ENCODE measurements at regions not wholly inside any gene's neighbourhood (a gene's known extent, or its start where the extent isn't known, plus 50 kb on each side); places are given as distances from the start of the nearest gene placed in this dataset.
A peak's percentile ranks its signal among the peaks of the same experiment; 100 is the strongest.

DNA sequence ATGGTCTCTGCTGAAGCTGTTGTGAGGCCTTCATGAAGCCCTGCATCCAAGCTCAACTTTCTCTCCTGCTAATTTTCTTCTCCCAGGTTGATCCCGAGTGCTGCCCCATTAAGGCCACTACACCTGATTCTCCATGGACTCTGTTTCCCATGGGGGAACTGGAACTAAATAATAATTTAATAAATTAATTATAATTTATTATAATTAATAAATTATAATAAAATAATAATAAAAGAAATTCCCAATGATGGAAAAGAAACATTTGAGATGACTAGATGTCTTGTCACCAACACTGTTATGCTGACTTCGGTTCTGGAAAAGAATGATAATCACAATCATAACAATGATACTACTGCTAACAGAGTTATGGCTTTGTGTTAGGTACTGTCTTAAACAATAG is 211.2 kb upstream of the ZP4 start:
- no peak overlapping the region for H3K4me3 ChIP-seq (ENCODE audit: low read depth, low read length)
- TF ChIP-seq, protein P1, sequence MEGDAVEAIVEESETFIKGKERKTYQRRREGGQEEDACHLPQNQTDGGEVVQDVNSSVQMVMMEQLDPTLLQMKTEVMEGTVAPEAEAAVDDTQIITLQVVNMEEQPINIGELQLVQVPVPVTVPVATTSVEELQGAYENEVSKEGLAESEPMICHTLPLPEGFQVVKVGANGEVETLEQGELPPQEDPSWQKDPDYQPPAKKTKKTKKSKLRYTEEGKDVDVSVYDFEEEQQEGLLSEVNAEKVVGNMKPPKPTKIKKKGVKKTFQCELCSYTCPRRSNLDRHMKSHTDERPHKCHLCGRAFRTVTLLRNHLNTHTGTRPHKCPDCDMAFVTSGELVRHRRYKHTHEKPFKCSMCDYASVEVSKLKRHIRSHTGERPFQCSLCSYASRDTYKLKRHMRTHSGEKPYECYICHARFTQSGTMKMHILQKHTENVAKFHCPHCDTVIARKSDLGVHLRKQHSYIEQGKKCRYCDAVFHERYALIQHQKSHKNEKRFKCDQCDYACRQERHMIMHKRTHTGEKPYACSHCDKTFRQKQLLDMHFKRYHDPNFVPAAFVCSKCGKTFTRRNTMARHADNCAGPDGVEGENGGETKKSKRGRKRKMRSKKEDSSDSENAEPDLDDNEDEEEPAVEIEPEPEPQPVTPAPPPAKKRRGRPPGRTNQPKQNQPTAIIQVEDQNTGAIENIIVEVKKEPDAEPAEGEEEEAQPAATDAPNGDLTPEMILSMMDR (IDR thresholded peaks at IDR 0.05; ENCODE audit: low read depth, low read length, missing control alignments): no peak
- DNase-seq (ENCODE audit: low read depth): no peak
- in situ Hi-C loops (cut with HindIII; ENCODE audit: low sequenced_read_pairs): no loop called here

DNA sequence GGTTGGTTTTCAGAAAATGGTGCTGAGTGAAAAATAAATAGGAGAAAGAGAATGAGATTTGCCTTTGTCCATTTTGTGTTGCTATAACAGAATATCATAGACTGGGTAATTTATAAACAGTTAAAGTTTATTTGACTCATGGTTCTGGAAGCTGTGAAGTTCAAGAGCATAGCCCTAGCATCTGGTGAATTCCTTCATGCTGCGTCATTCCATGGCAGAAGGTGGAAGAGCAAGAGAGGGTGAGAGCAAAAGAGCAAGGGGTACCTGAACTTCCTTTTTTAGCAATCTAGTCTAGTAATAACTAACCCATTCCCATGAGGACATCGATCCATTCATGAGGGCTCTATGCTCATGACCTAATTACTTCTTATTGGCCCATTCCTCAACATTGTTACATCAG is 209.1 kb upstream of the ZP4 start:
- no peak overlapping the region for H3K4me3 ChIP-seq (ENCODE audit: low read depth, low read length)
- in situ Hi-C loops (cut with HindIII; ENCODE audit: low sequenced_read_pairs): no loop called here
- TF ChIP-seq, protein P1 (IDR thresholded peaks at IDR 0.05; ENCODE audit: low read depth, low read length, missing control alignments): no peak
- no peak for DNase-seq (ENCODE audit: low read depth)

DNA sequence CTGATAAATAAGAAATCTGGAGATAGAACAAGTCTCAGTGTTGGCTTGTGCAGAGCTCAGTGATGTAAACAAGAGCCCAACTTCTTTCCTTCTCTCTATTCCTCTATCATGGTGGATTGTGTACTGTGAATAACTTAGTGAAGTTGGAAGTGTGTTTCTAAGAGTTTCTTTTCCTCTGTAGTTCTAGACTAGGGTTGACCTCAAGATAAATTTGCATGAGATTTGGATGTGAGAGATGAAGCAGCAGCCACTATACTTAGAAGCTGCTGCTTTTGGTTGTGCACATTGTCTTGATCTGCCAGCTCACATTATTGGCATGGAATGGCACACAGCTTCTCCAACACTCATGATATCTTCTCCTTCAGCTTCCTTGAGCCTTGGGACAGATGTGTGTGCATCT is 198.9 kb upstream of the ZP4 start:
- in situ Hi-C loops (cut with HindIII; ENCODE audit: low sequenced_read_pairs): no loop called here
- no peak for DNase-seq (ENCODE audit: low read depth)

DNA sequence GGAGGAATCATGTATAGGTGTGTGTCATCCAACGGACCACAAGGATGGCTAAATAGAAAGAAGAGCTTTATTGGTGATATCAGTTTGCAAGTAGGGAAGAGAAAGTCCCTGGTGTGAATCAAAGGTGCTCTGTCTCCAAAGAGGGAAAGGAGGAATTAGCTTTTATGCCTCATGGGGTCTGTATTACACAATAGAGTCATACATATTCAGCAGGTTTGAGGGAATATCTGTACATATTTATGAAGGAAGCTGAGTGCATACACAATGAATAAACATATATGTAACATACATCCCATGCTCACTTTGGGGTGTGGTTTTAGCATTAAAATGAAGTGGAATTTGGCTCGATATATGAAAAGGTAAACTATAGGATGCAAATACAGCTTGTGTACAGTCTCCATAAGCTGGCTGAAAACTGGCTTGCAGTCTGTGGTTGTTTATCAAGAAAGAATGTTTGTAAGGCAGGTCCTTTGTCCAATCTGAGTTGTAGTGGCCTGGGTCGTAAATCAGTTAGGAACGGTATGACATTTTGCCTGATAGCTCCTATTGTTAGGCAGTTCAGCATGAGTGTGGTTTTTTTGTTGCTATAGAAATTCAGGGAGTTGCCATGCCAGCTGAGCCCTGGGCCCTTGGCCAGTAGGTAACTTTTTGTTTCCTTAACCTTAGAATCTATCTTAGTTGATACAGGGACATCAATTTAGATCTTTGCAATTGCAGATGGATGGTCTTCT is 198.0 kb upstream of the ZP4 start:
- in situ Hi-C loops (cut with HindIII; ENCODE audit: low sequenced_read_pairs): no loop called here
- TF ChIP-seq, protein P1 (IDR thresholded peaks at IDR 0.05; ENCODE audit: low read depth, low read length, missing control alignments): no peak
- no peak overlapping the region for H3K4me3 ChIP-seq (ENCODE audit: low read depth, low read length)
- DNase-seq (ENCODE audit: low read depth): peak; percentile 6

More for the DNA sequence above, 198.9 kb upstream of the ZP4 start:
- H3K4me3 ChIP-seq (ENCODE audit: low read depth, low read length): no peak overlapping the region
- TF ChIP-seq, protein P1 (IDR thresholded peaks at IDR 0.05; ENCODE audit: low read depth, low read length, missing control alignments): no peak

DNA sequence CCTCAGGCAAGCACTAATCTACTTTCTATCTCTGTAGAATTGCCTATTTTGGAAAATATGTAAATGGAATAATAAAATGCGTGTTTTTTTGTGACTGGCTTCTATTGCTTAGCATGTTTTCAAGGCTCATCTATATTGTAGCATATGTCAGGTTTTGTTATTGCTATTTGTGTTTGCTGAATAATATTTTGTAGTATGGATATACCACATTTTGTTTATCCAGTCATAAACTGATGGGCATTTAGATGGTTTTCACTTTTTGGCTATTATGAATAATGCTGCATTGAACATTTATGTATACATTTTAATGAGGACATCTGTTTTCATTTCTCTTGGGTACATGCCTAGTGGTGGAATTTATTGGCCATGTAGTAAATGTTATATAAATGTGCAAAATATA is 183.3 kb upstream of the ZP4 start:
- DNase-seq (ENCODE audit: low read depth): no peak
- in situ Hi-C loops (cut with HindIII; ENCODE audit: low sequenced_read_pairs): no loop called here
- no peak overlapping the region for H3K4me3 ChIP-seq (ENCODE audit: low read depth, low read length)
- TF ChIP-seq, protein P1 (IDR thresholded peaks at IDR 0.05; ENCODE audit: low read depth, low read length, missing control alignments): no peak

DNA sequence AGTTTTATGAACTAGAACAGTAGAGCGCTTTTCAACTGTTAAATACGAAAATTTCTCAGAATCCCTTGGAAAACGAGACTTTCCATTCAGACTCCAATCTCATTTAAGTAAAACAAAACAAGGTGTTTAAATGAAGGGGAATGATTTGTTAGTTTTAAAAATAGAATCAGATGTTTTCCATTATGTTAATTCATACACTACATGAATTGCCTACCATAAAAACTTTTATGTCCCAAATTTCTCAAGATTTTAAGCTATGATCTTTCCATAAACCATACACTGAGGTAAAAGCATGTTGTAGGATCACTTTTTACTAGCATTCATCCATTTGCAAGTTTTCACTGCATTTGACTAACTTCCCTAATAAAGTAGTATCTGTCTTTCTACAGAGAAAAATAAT is 180.3 kb upstream of the ZP4 start:
- TF ChIP-seq, protein P1 (IDR thresholded peaks at IDR 0.05; ENCODE audit: low read depth, low read length, missing control alignments): no peak
- DNase-seq (ENCODE audit: low read depth): no peak
- in situ Hi-C loops (cut with HindIII; ENCODE audit: low sequenced_read_pairs): no loop called here
- H3K4me3 ChIP-seq (ENCODE audit: low read depth, low read length): no peak overlapping the region
